Panc1 (cell line): ENCODE measurements at regions not wholly inside any gene's neighbourhood (a gene's known extent, or its start where the extent isn't known, plus 50 kb on each side); places are given as distances from the start of the nearest gene placed in this dataset.
A peak's percentile ranks its signal among the peaks of the same experiment; 100 is the strongest.

ENCODE experiments used
- ATAC-seq: fragments of 200-7000 bp; cut with Tn5 transposase; 2 replicates; pipeline ENCODE4 v1.9.1; 2020; ENCODE audit warnings: mild to moderate bottlenecking, moderate library complexity
- BruUV-seq: library from RNA; stranded (reverse); fragments of 400-500 nt; replicated peaks from 2 replicates; lab custom pipeline; 2021; lab: Mats Ljungman, UMichigan
- CTCF ChIA-PET: fragments of 300-600 bp; sonication (Branson Sonifier 250); formaldehyde crosslinking; loops from one replicate; lab custom pipeline; 2022; ENCODE audit warnings: antibody characterized with exemption; lab: Charles Lee
- POLR2A ChIA-PET: fragments of 300-600 bp; sonication (Branson Sonifier 250); formaldehyde crosslinking; loops from one replicate; lab custom pipeline; 2022; ENCODE audit warnings: antibody characterized with exemption; lab: Charles Lee
- DNase-seq: peaks from one replicate; pipeline ENCODE4 v3.0.0-alpha.2; 2010; ENCODE audit warnings: low read depth, low spot score
- H3K27ac ChIP-seq: 2 replicates; pipeline ENCODE4 v1.5.1; 2011; ENCODE audit warnings: mild to moderate bottlenecking, low read length, inconsistent platforms
- H3K27me3 ChIP-seq: fragments of 200-500 bp; sonication (Bioruptor generic); 2 replicates; pipeline ENCODE4 v1.6.0; 2014; ENCODE audit warnings: low read length, inconsistent platforms; ENCODE audit not compliant: control insufficient read depth, insufficient read depth
- H3K36me3 ChIP-seq: fragments of 200-500 bp; sonication (Bioruptor generic); 2 replicates; pipeline ENCODE4 v1.5.1; 2014; ENCODE audit warnings: inconsistent platforms, mild to moderate bottlenecking, low read length, moderate library complexity; ENCODE audit not compliant: control insufficient read depth, insufficient read depth
- H3K4me1 ChIP-seq: 2 replicates; pipeline ENCODE4 v1.5.1; 2011; ENCODE audit warnings: inconsistent platforms, mild to moderate bottlenecking, low read length, moderate library complexity; ENCODE audit not compliant: control insufficient read depth, insufficient read depth
- H3K4me3 ChIP-seq, 2 experiments: 2 replicates each; pipeline ENCODE4 v1.5.1; 2011 to 2012; ENCODE audit warnings: low read depth in 2 of 2, low read length in 2 of 2, mild to moderate bottlenecking in 2 of 2, inconsistent platforms in 1 of 2, moderate library complexity in 1 of 2
- H3K9me3 ChIP-seq: fragments of 200-500 bp; sonication (Bioruptor generic); 2 replicates; pipeline ENCODE4 v1.5.1; 2014; ENCODE audit warnings: low read depth, mild to moderate bottlenecking, inconsistent platforms, low read length, moderate library complexity; ENCODE audit not compliant: control insufficient read depth, insufficient read depth
- CTCF ChIP-seq: fragments of 450-650 bp; IDR thresholded peaks from 2 replicates; pipeline ENCODE4 v1.5.1; 2017; ENCODE audit warnings: mild to moderate bottlenecking
- POLR2AphosphoS5 ChIP-seq: IDR thresholded peaks from 2 replicates; pipeline ENCODE4 v1.6.1; 2012; ENCODE audit warnings: mild to moderate bottlenecking, low read depth, low read length, moderate library complexity
- REST ChIP-seq, 2 experiments: IDR thresholded peaks; 2 replicates each; pipeline ENCODE4 v1.6.1; 2011 to 2012; ENCODE audit warnings: low read depth in 2 of 2, control low read depth in 1 of 2, low read length in 1 of 2, mild to moderate bottlenecking in 1 of 2, moderate library complexity in 1 of 2; ENCODE audit not compliant: insufficient read depth in 1 of 2
- SIN3A ChIP-seq: IDR thresholded peaks from 2 replicates; pipeline ENCODE4 v1.6.1; 2012; ENCODE audit warnings: low read depth, mild to moderate bottlenecking, low read length, moderate library complexity, borderline replicate concordance; ENCODE audit not compliant: insufficient read depth
- TCF7L2 ChIP-seq: IDR thresholded peaks from 2 replicates; pipeline ENCODE4 v1.6.1; 2011; ENCODE audit warnings: mild to moderate bottlenecking, low read depth, low read length, inconsistent platforms
- in situ Hi-C: cut with HindIII; loops from 2 replicates; pipeline ENCODE4 v1.10.0; 2016; ENCODE audit warnings: low sequenced_read_pairs, low pct_unique_long_range_greater_than_20kb
- intact Hi-C: fragments of 100-400 bp; cut with micrococcal nuclease; formaldehyde crosslinking; loops from one replicate; pipeline ENCODE4 v1.10.0; 2022; ENCODE audit not compliant: unreplicated experiment

- POLR2A ChIA-PET, result no interaction called here
- no peaks in the 10 kb centered on the region for H3K9me3 ChIP-seq
Measured at GRCh38 chr4:112931001-112931400, 118.5 kb upstream of the ANK2 start.

GRCh38 chr4:112933790-112934189 is 115.7 kb upstream of the ANK2 start:
- no TSS peak for BruUV-seq
- ATAC-seq (no peak), DNase-seq (no peak)
- H3K4me3 ChIP-seq, result no peak overlapping the region
- H3K4me1 ChIP-seq, result no peaks in the 10 kb centered on the region
- H3K27ac ChIP-seq, result no peak overlapping the region
- in situ Hi-C loops (no loop called here), intact Hi-C loops (loop anchor here (10.0 kb wide), 1 partner anchor 609 kb away; no protein-coding TSS in a partner anchor)
- no peak for TF ChIP-seq SIN3A
- no peaks in the 10 kb centered on the region for H3K27me3 ChIP-seq
- POLR2A ChIA-PET, result no interaction called here
- no peaks in the 10 kb centered on the region for H3K36me3 ChIP-seq
- no peaks in the 10 kb centered on the region for H3K9me3 ChIP-seq
- CTCF ChIA-PET, result no interaction called here

More at GRCh38 chr4:112931001-112931400, 118.5 kb upstream of the ANK2 start:
- ATAC-seq (no peak), DNase-seq (no peak)
- Histone ChIP-seq H3K27ac (no peak overlapping the region), H3K36me3 (no peaks in the 10 kb centered on the region), H3K4me1 (no peaks in the 10 kb centered on the region), H3K27me3 (no peaks in the 10 kb centered on the region), H3K4me3 (no peak overlapping the region)
- intact Hi-C loops, result loop anchor here (10.0 kb wide), 1 partner anchor 606 kb away; no protein-coding TSS in a partner anchor
- TF ChIP-seq CTCF, result no peak
- TF ChIP-seq POLR2AphosphoS5, result no peak
- no peak for TF ChIP-seq SIN3A
- TF ChIP-seq REST (IDR thresholded peaks at IDR 0.05; ENCODE audit: insufficient read depth in 1 of 2, low read depth in 2 of 2, low read length in 1 of 2), result no peak
- TF ChIP-seq TCF7L2, result no peak
- no TSS peak for BruUV-seq
- in situ Hi-C loops, result no loop called here
- CTCF ChIA-PET, result no interaction called here

GRCh38 chr4:112938461-112939058 is 110.9 kb upstream of the ANK2 start:
- Histone ChIP-seq H3K4me1 (no peaks in the 10 kb centered on the region), H3K27ac (no peak overlapping the region), H3K27me3 (no peaks in the 10 kb centered on the region), H3K4me3 (no peak overlapping the region), H3K9me3 (no peaks in the 10 kb centered on the region), H3K36me3 (no peaks in the 10 kb centered on the region)
- no peak for TF ChIP-seq REST (IDR thresholded peaks at IDR 0.05; ENCODE audit: insufficient read depth in 1 of 2, low read depth in 2 of 2, low read length in 1 of 2)
- TF ChIP-seq TCF7L2, result no peak
- TF ChIP-seq CTCF, result peak; percentile 70; the same call in 1 of the 2 replicates
- TF ChIP-seq SIN3A, result no peak
- no peak for ATAC-seq
- intact Hi-C loops (loop anchor here (5.0 to 10.0 kb wide), 4 partner anchors 86 to 614 kb away; no protein-coding TSS in a partner anchor), in situ Hi-C loops (no loop called here)
- no TSS peak for BruUV-seq
- ChIA-PET POLR2A (no interaction called here), CTCF (no interaction called here)
- DNase-seq, result peak; percentile 15
